ENCODE measurements at regions not wholly inside any gene's neighbourhood (a gene's known extent, or its start where the extent isn't known, plus 50 kb on each side); places are given as distances from the start of the nearest gene placed in this dataset.
"Not testable (repeated sequence)": the region's sequence is repeated elsewhere in the genome, so short reads cannot be mapped to it uniquely, and the experiment has no call there.

DNA sequence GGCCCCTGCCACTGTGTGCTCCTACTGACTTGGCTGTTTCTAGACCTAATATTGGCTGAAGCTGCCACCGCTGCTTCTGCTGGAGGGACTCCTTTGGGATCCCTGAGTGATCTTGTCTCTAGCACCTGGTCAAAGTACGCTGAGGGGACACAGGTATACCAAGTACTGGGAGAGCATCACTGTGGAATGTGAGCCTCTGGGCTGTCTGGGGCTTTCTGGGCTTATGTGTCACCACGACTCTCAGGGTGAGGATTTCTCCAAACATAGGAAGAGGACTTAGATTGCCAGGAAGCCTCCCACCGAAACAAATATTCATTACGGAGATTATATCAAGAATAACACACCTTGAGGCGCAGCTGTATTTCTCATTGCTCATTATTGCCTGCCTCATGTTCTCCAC, 435.8 kb downstream of the HS3ST3B1 start:
- Mint-ChIP-seq H3K4me1 (no peaks in the 10 kb centered on the region), H3K4me3 (no peak overlapping the region), H3K9me3 (no peaks in the 10 kb centered on the region), H3K36me3 (no peaks in the 10 kb centered on the region), H3K27ac (no peak overlapping the region), H3K27me3 (no peaks in the 10 kb centered on the region)
- no peak for DNase-seq

DNA sequence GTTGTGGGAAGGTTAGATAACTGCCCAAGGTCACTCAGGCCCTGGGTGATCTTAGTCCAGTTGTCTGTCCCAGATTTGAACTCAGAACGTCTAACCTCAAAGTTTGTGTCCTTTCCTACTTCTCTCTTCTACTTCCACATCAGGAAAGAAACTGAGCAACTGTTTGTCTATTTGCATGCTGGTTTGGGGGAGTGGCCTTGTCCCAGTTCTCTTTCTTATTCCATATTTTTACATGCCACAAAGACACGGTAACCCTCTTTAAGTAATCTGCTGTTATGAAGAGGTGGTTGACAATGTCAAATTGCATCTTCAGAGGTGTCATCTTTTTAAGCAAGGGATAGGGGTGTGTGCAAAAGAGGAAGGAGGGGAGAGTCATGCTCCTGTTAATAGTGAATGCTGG, 432.5 kb downstream of the HS3ST3B1 start:
- no peaks in the 10 kb centered on the region for H3K9me3 Mint-ChIP-seq
- H3K36me3 Mint-ChIP-seq = peaks cover 1% of the 10 kb centered on the region
- H3K27ac Mint-ChIP-seq = no peak overlapping the region
- no peak for DNase-seq
- no peak overlapping the region for H3K4me3 Mint-ChIP-seq
- no peaks in the 10 kb centered on the region for H3K4me1 Mint-ChIP-seq
- no peaks in the 10 kb centered on the region for H3K27me3 Mint-ChIP-seq

GRCh38 chr17:14732211-14732610, 431.3 kb downstream of the HS3ST3B1 start:
- no peak for DNase-seq
- H3K36me3 Mint-ChIP-seq = peaks cover 1% of the 10 kb centered on the region
- no peak overlapping the region for H3K27ac Mint-ChIP-seq
- no peaks in the 10 kb centered on the region for H3K4me1 Mint-ChIP-seq
- no peaks in the 10 kb centered on the region for H3K9me3 Mint-ChIP-seq
- H3K27me3 Mint-ChIP-seq = no peaks in the 10 kb centered on the region
- no peak overlapping the region for H3K4me3 Mint-ChIP-seq

DNA sequence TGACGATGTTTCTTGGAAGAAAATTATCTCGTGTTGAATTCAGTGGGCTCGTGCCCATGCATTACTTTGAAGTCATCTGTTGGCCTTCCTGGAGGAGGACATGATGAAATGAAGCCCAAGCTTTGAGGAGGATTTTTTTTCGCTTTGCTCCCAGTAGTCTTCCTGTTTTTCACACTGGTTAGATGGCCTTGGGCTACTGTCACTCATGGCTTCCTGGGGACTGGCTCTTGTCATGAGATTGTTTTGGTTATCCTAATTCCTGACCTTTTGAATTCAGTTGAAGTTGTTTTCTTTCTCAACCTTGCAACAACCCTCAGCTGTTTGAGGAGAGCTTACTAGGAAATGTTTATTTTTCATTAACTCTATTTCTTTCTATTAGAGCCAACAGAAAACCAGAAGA, 430.7 kb downstream of the HS3ST3B1 start:
- no peak overlapping the region for H3K4me3 Mint-ChIP-seq
- no peaks in the 10 kb centered on the region for H3K4me1 Mint-ChIP-seq
- no peak for DNase-seq
- no peak overlapping the region for H3K27ac Mint-ChIP-seq
- H3K9me3 Mint-ChIP-seq = no peaks in the 10 kb centered on the region
- H3K27me3 Mint-ChIP-seq = no peaks in the 10 kb centered on the region
- peaks cover 1% of the 10 kb centered on the region for H3K36me3 Mint-ChIP-seq

DNA sequence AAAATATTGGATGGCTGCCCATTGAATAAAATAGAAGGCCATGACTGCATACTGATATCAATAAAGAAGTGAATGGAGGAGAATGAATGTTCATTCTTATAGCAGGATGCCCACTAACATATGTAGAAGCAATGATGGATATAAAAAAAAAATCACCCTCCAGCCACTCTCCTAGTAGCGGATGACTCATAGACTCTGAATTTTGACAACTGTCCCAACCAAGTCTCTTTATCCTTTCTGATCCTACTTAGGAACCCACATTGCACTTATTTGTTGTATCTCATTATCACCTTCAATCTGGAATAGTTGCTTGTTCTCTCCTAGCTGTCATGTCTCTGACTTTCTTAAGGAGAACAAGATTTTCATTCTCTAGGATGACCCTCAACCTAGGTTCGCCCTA, 429.9 kb downstream of the HS3ST3B1 start:
- Mint-ChIP-seq H3K9me3 (no peaks in the 10 kb centered on the region), H3K27ac (no peak overlapping the region), H3K27me3 (no peaks in the 10 kb centered on the region), H3K4me3 (no peak overlapping the region), H3K4me1 (no peaks in the 10 kb centered on the region), H3K36me3 (peaks cover 1% of the 10 kb centered on the region)
- no peak for DNase-seq

DNA sequence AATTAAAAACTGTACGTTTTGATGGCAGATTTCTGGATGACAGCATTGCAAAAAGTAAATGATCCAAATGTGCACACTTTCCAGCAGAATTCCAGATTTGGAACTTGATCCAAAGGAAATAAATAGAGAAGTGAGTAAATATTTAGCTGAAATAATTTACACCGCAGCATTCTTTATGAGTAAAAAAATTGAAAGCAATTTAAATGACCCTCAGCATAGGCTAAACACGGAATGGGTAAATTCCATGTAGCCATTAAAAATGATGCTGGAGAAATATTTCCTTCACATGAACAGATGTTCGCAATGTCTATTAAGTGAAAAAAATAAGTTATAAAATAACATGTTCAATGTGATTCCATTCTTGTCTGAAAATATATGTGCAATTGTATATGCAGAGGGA, 424.8 kb downstream of the HS3ST3B1 start:
- H3K36me3 Mint-ChIP-seq = peaks cover 1% of the 10 kb centered on the region
- no peak overlapping the region for H3K4me3 Mint-ChIP-seq
- H3K27me3 Mint-ChIP-seq = no peaks in the 10 kb centered on the region
- H3K27ac Mint-ChIP-seq = no peak overlapping the region
- H3K4me1 Mint-ChIP-seq = no peaks in the 10 kb centered on the region
- H3K9me3 Mint-ChIP-seq = peaks cover 7% of the 10 kb centered on the region
- DNase-seq = no peak

DNA sequence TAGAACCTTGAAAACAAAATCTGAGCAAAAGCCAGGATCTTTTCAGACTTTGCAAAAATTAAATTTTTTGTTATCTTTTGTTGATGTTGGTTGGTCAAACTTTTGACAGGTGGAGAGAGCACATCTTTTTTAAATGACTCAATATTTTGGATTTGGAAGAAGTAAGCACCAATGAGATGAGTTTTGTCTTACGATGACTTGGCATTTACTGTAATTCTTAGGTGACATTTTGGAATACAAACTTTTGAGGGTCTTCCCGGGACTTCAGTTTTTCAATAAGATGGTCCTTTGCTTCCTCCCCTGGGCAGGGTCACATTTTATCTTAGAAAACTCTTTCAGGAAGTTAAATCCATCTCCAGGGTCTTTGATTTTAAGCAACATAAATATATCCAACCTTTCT, 423.9 kb downstream of the HS3ST3B1 start:
- Mint-ChIP-seq H3K9me3 (peaks cover 7% of the 10 kb centered on the region), H3K4me3 (no peak overlapping the region), H3K36me3 (peaks cover 1% of the 10 kb centered on the region), H3K4me1 (no peaks in the 10 kb centered on the region), H3K27me3 (no peaks in the 10 kb centered on the region), H3K27ac (no peak overlapping the region)
- no peak for DNase-seq

- not testable (repeated sequence) for DNase-seq, H3K4me1 Mint-ChIP-seq, H3K36me3 Mint-ChIP-seq, H3K4me3 Mint-ChIP-seq, H3K9me3 Mint-ChIP-seq, H3K27me3 Mint-ChIP-seq, H3K27ac Mint-ChIP-seq
These were observed 422.5 kb downstream of the HS3ST3B1 start for GRCh38 chr17:14723349-14723748.

GRCh38 chr17:14719942-14720341, 419.1 kb downstream of the HS3ST3B1 start:
- no peak overlapping the region for H3K27ac Mint-ChIP-seq
- DNase-seq = no peak
- no peaks in the 10 kb centered on the region for H3K4me1 Mint-ChIP-seq
- no peaks in the 10 kb centered on the region for H3K27me3 Mint-ChIP-seq
- no peak overlapping the region for H3K4me3 Mint-ChIP-seq
- no peaks in the 10 kb centered on the region for H3K36me3 Mint-ChIP-seq
- peaks cover 7% of the 10 kb centered on the region for H3K9me3 Mint-ChIP-seq

GRCh38 chr17:14717859-14718258, 417.0 kb downstream of the HS3ST3B1 start:
- no peak overlapping the region for H3K4me3 Mint-ChIP-seq
- H3K36me3 Mint-ChIP-seq = no peaks in the 10 kb centered on the region
- no peaks in the 10 kb centered on the region for H3K27me3 Mint-ChIP-seq
- H3K9me3 Mint-ChIP-seq = peaks cover 3% of the 10 kb centered on the region
- no peak overlapping the region for H3K27ac Mint-ChIP-seq
- DNase-seq = no peak
- no peaks in the 10 kb centered on the region for H3K4me1 Mint-ChIP-seq

DNA sequence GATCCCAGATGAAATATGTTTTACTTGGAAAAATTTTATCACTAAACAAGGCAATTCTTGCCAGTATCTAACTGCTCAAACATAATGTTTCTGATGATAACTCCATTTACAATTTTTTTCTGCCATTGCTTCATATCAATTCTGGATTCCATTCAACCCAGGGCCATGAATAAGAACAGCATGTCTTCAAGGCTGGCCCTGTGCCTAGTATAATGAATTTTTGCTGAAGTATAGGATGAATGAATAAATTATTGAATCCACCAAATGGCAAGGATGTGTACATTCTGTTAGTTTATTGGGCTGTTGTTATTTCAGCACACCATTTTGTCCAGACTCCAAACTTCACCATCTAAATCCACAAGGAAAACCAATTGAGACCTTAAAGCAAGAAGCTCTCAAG, 414.7 kb downstream of the HS3ST3B1 start:
- no peaks in the 10 kb centered on the region for H3K4me1 Mint-ChIP-seq
- H3K27ac Mint-ChIP-seq = no peak overlapping the region
- no peaks in the 10 kb centered on the region for H3K27me3 Mint-ChIP-seq
- H3K36me3 Mint-ChIP-seq = no peaks in the 10 kb centered on the region
- H3K4me3 Mint-ChIP-seq = no peak overlapping the region
- no peak for DNase-seq
- no peaks in the 10 kb centered on the region for H3K9me3 Mint-ChIP-seq

GRCh38 chr17:14712611-14713021, 411.7 kb downstream of the HS3ST3B1 start:
- no peaks in the 10 kb centered on the region for H3K27me3 Mint-ChIP-seq
- H3K9me3 Mint-ChIP-seq = no peaks in the 10 kb centered on the region
- H3K4me3 Mint-ChIP-seq = no peak overlapping the region
- DNase-seq = no peak
- H3K4me1 Mint-ChIP-seq = no peaks in the 10 kb centered on the region
- no peak overlapping the region for H3K27ac Mint-ChIP-seq
- no peaks in the 10 kb centered on the region for H3K36me3 Mint-ChIP-seq

DNA sequence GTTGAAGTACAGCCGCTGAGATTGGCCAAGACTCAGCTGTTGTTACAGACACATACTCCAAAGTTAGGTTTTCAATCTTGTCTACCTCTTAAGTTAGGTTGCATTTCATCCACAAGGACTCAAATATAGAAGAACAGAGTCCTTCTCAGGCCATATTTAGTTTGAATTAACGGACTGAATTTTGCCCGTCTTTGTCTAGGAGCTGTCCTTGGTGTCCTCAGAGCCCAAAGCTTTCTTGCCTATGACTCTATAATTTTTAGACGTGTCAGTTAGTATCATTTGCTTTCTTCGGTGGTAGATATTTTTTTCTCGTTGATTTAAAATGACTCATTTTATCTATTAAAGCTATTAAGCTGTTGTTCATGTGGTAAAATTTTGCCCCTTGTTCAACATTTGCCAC, 403.2 kb downstream of the HS3ST3B1 start:
- Mint-ChIP-seq H3K27me3 (no peaks in the 10 kb centered on the region), H3K27ac (no peak overlapping the region), H3K4me1 (no peaks in the 10 kb centered on the region), H3K9me3 (no peaks in the 10 kb centered on the region), H3K4me3 (no peak overlapping the region), H3K36me3 (no peaks in the 10 kb centered on the region)
- DNase-seq = no peak

GRCh38 chr17:14701886-14702285, 401.0 kb downstream of the HS3ST3B1 start:
- Mint-ChIP-seq H3K36me3 (no peaks in the 10 kb centered on the region), H3K4me1 (no peaks in the 10 kb centered on the region), H3K27me3 (no peaks in the 10 kb centered on the region), H3K9me3 (no peaks in the 10 kb centered on the region), H3K27ac (no peak overlapping the region), H3K4me3 (no peak overlapping the region)
- DNase-seq = no peak

DNA sequence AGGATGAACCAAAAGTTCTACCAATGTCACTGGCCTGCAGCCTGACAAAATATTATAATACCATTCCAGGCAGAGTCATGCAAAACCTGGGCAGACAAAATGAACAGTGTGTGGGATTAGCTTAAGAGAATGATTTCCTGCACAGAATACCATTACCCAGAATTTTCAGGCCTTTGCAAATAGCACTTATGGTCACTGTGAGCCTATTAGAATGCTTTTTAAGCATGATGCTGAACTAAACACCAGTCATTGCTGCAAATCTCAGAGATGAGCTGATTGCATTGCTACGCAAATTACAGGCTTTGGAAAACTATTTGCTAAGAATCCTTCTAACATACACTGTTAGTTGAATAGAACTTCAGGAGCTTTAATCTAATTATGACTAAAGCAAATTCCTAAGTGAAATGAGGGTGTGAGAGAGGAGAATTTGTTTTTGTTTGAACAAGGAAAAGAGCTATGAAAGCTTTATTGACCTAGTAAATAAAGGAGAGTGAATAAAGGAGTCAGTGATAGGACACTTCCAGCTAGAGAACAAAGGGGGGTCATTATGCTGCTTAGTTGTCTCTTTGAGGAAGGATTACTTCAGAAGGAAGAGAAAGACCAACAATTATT, 398.8 kb downstream of the HS3ST3B1 start:
- Mint-ChIP-seq H3K27ac (no peak overlapping the region), H3K36me3 (no peaks in the 10 kb centered on the region), H3K4me3 (no peak overlapping the region), H3K9me3 (no peaks in the 10 kb centered on the region), H3K4me1 (no peaks in the 10 kb centered on the region), H3K27me3 (no peaks in the 10 kb centered on the region)
- no peak for DNase-seq

- no peaks in the 10 kb centered on the region for H3K27me3 Mint-ChIP-seq
- DNase-seq = no peak
- H3K36me3 Mint-ChIP-seq = peaks cover 3% of the 10 kb centered on the region
- peaks cover 23% of the 10 kb centered on the region for H3K9me3 Mint-ChIP-seq
- H3K27ac Mint-ChIP-seq = no peak overlapping the region
- H3K4me1 Mint-ChIP-seq = peaks cover 8% of the 10 kb centered on the region
- no peak overlapping the region for H3K4me3 Mint-ChIP-seq
These were observed 392.5 kb downstream of the HS3ST3B1 start for GRCh38 chr17:14693382-14693781.

- Mint-ChIP-seq H3K4me1 (peaks cover 12% of the 10 kb centered on the region), H3K27me3 (no peaks in the 10 kb centered on the region), H3K9me3 (peaks cover 23% of the 10 kb centered on the region), H3K27ac (no peak overlapping the region), H3K4me3 (no peak overlapping the region), H3K36me3 (peaks cover 3% of the 10 kb centered on the region)
- DNase-seq = no peak
These were observed 389.8 kb downstream of the HS3ST3B1 start for GRCh38 chr17:14690704-14691103.

Measured in activated naive CD8-positive, alpha-beta T cell treated with anti-CD3 and anti-CD28 coated beads for 36 hours (primary cell).